ENCODE measurements at regions not wholly inside any gene's neighbourhood (a gene's known extent, or its start where the extent isn't known, plus 50 kb on each side); places are given as distances from the start of the nearest gene placed in this dataset.

- no peak overlapping the region for H2BK120ac ChIP-seq (ENCODE audit: insufficient read depth, low read length, poor library complexity)
- H2AK5ac ChIP-seq (ENCODE audit: low read length) = no peak overlapping the region
- no peaks in the 10 kb centered on the region for H3K36me3 ChIP-seq (ENCODE audit: control insufficient read depth in 1 of 2, insufficient read depth in 2 of 2, low read length in 2 of 2)
- H3K27ac ChIP-seq (ENCODE audit: low read depth, low read length) = no peak overlapping the region
- H4K8ac ChIP-seq (ENCODE audit: low read depth, low read length) = no peak overlapping the region
- no peaks in the 10 kb centered on the region for H3K79me2 ChIP-seq (ENCODE audit: control insufficient read depth, insufficient read depth, low read length, poor library complexity)
- H4K91ac ChIP-seq (ENCODE audit: low read depth, low read length) = no peak overlapping the region
- no peak overlapping the region for H3K4me3 ChIP-seq (ENCODE audit: low read depth, low read length)
- H3K4me2 ChIP-seq (ENCODE audit: low read length) = no peak overlapping the region
- H3K14ac ChIP-seq (ENCODE audit: low read length) = no peak overlapping the region
- WGBS (ENCODE audit: extremely low coverage, insufficient coverage, insufficient read length) = no CpG with 5 or more reads among the region's 3 CpGs
- H3K79me1 ChIP-seq (ENCODE audit: low read length) = no peaks in the 10 kb centered on the region
- no peak overlapping the region for H2BK12ac ChIP-seq (ENCODE audit: low read length)
- no peak overlapping the region for H2BK5ac ChIP-seq (ENCODE audit: low read depth, low read length, poor library complexity)
- H2AFZ ChIP-seq (ENCODE audit: insufficient read depth, low read length, poor library complexity) = no peak overlapping the region
- no peaks in the 10 kb centered on the region for H3K4me1 ChIP-seq (ENCODE audit: control insufficient read depth in 1 of 2, insufficient read depth in 2 of 2, low read length in 2 of 2)
- H3K27me3 ChIP-seq (ENCODE audit: insufficient read depth, low read length) = no peaks in the 10 kb centered on the region
- no peak overlapping the region for H3K4ac ChIP-seq (ENCODE audit: low read depth, low read length)
- no peak overlapping the region for H4K12ac ChIP-seq (ENCODE audit: low read depth, low read length)
- no peak for DNase-seq
- no peak overlapping the region for H3K23ac ChIP-seq (ENCODE audit: low read length)
- H3K18ac ChIP-seq (ENCODE audit: low read length) = no peak overlapping the region
- H3K9ac ChIP-seq (ENCODE audit: low read length) = no peak overlapping the region
- no peaks in the 10 kb centered on the region for H3K9me3 ChIP-seq (ENCODE audit: insufficient read depth, low read depth, low read length)
These were observed 206.4 kb upstream of the SLC39A10 start for GRCh38 chr2:195450552-195451113.

GRCh38 chr2:195447323-195447975 lies 209.6 kb upstream of the SLC39A10 start:
- H3K9me3 ChIP-seq (ENCODE audit: insufficient read depth, low read depth, low read length) = no peaks in the 10 kb centered on the region
- H3K4me3 ChIP-seq (ENCODE audit: low read depth, low read length) = no peak overlapping the region
- no peak overlapping the region for H3K23ac ChIP-seq (ENCODE audit: low read length)
- H3K14ac ChIP-seq (ENCODE audit: low read length) = no peak overlapping the region
- H3K4me1 ChIP-seq (ENCODE audit: control insufficient read depth in 1 of 2, insufficient read depth in 2 of 2, low read length in 2 of 2) = no peaks in the 10 kb centered on the region
- H4K8ac ChIP-seq (ENCODE audit: low read depth, low read length) = no peak overlapping the region
- DNase-seq = no peak
- no peak overlapping the region for H3K4ac ChIP-seq (ENCODE audit: low read depth, low read length)
- H2BK120ac ChIP-seq (ENCODE audit: insufficient read depth, low read length, poor library complexity) = no peak overlapping the region
- H2BK12ac ChIP-seq (ENCODE audit: low read length) = no peak overlapping the region
- H4K12ac ChIP-seq (ENCODE audit: low read depth, low read length) = no peak overlapping the region
- WGBS (ENCODE audit: extremely low coverage, insufficient coverage, insufficient read length) = no CpG with 5 or more reads among the region's 5 CpGs
- no peaks in the 10 kb centered on the region for H3K79me1 ChIP-seq (ENCODE audit: low read length)
- H2BK5ac ChIP-seq (ENCODE audit: low read depth, low read length, poor library complexity) = no peak overlapping the region
- no peak overlapping the region for H3K27ac ChIP-seq (ENCODE audit: low read depth, low read length)
- H4K91ac ChIP-seq (ENCODE audit: low read depth, low read length) = no peak overlapping the region
- no peaks in the 10 kb centered on the region for H3K79me2 ChIP-seq (ENCODE audit: control insufficient read depth, insufficient read depth, low read length, poor library complexity)
- H3K9ac ChIP-seq (ENCODE audit: low read length) = no peak overlapping the region
- no peak overlapping the region for H3K4me2 ChIP-seq (ENCODE audit: low read length)
- H3K36me3 ChIP-seq (ENCODE audit: control insufficient read depth in 1 of 2, insufficient read depth in 2 of 2, low read length in 2 of 2) = no peaks in the 10 kb centered on the region
- H3K18ac ChIP-seq (ENCODE audit: low read length) = no peak overlapping the region
- H3K27me3 ChIP-seq (ENCODE audit: insufficient read depth, low read length) = no peaks in the 10 kb centered on the region
- H2AFZ ChIP-seq (ENCODE audit: insufficient read depth, low read length, poor library complexity) = no peak overlapping the region
- no peak overlapping the region for H2AK5ac ChIP-seq (ENCODE audit: low read length)

GRCh38 chr2:195445639-195446038 lies 211.4 kb upstream of the SLC39A10 start:
- Histone ChIP-seq H4K8ac (ENCODE audit: low read depth, low read length) (no peak overlapping the region), H4K12ac (ENCODE audit: low read depth, low read length) (no peak overlapping the region), H2AK5ac (ENCODE audit: low read length) (no peak overlapping the region), H3K27ac (ENCODE audit: low read depth, low read length) (no peak overlapping the region), H3K79me2 (ENCODE audit: control insufficient read depth, insufficient read depth, low read length, poor library complexity) (no peaks in the 10 kb centered on the region), H2BK12ac (ENCODE audit: low read length) (no peak overlapping the region), H3K9ac (ENCODE audit: low read length) (no peak overlapping the region), H2AFZ (ENCODE audit: insufficient read depth, low read length, poor library complexity) (no peak overlapping the region), H3K14ac (ENCODE audit: low read length) (no peak overlapping the region), H3K79me1 (ENCODE audit: low read length) (no peaks in the 10 kb centered on the region), H3K4me3 (ENCODE audit: low read depth, low read length) (no peak overlapping the region), H3K4me2 (ENCODE audit: low read length) (no peak overlapping the region), H3K23ac (ENCODE audit: low read length) (no peak overlapping the region), H2BK5ac (ENCODE audit: low read depth, low read length, poor library complexity) (no peak overlapping the region), H3K4me1 (ENCODE audit: control insufficient read depth in 1 of 2, insufficient read depth in 2 of 2, low read length in 2 of 2) (no peaks in the 10 kb centered on the region), H3K36me3 (ENCODE audit: control insufficient read depth in 1 of 2, insufficient read depth in 2 of 2, low read length in 2 of 2) (no peaks in the 10 kb centered on the region), H3K27me3 (ENCODE audit: insufficient read depth, low read length) (no peaks in the 10 kb centered on the region), H3K18ac (ENCODE audit: low read length) (no peak overlapping the region), H3K9me3 (ENCODE audit: insufficient read depth, low read depth, low read length) (no peaks in the 10 kb centered on the region), H3K4ac (ENCODE audit: low read depth, low read length) (no peak overlapping the region), H4K91ac (ENCODE audit: low read depth, low read length) (no peak overlapping the region), H2BK120ac (ENCODE audit: insufficient read depth, low read length, poor library complexity) (no peak overlapping the region)
- no CpG with 5 or more reads among the region's 1 CpG for WGBS (ENCODE audit: extremely low coverage, insufficient coverage, insufficient read length)
- no peak for DNase-seq

- Histone ChIP-seq H3K4me1 (ENCODE audit: control insufficient read depth in 1 of 2, insufficient read depth in 2 of 2, low read length in 2 of 2) (no peaks in the 10 kb centered on the region), H4K91ac (ENCODE audit: low read depth, low read length) (no peak overlapping the region), H3K4me2 (ENCODE audit: low read length) (no peak overlapping the region), H3K9me3 (ENCODE audit: insufficient read depth, low read depth, low read length) (no peaks in the 10 kb centered on the region), H4K8ac (ENCODE audit: low read depth, low read length) (no peak overlapping the region), H3K18ac (ENCODE audit: low read length) (no peak overlapping the region), H3K79me2 (ENCODE audit: control insufficient read depth, insufficient read depth, low read length, poor library complexity) (no peaks in the 10 kb centered on the region), H3K4ac (ENCODE audit: low read depth, low read length) (no peak overlapping the region), H3K27me3 (ENCODE audit: insufficient read depth, low read length) (no peaks in the 10 kb centered on the region), H3K4me3 (ENCODE audit: low read depth, low read length) (no peak overlapping the region), H2AFZ (ENCODE audit: insufficient read depth, low read length, poor library complexity) (no peak overlapping the region), H2AK5ac (ENCODE audit: low read length) (no peak overlapping the region), H2BK12ac (ENCODE audit: low read length) (no peak overlapping the region), H3K23ac (ENCODE audit: low read length) (no peak overlapping the region), H3K27ac (ENCODE audit: low read depth, low read length) (no peak overlapping the region), H4K12ac (ENCODE audit: low read depth, low read length) (no peak overlapping the region), H3K14ac (ENCODE audit: low read length) (no peak overlapping the region), H2BK120ac (ENCODE audit: insufficient read depth, low read length, poor library complexity) (no peak overlapping the region), H2BK5ac (ENCODE audit: low read depth, low read length, poor library complexity) (no peak overlapping the region), H3K79me1 (ENCODE audit: low read length) (no peaks in the 10 kb centered on the region), H3K36me3 (ENCODE audit: control insufficient read depth in 1 of 2, insufficient read depth in 2 of 2, low read length in 2 of 2) (no peaks in the 10 kb centered on the region), H3K9ac (ENCODE audit: low read length) (no peak overlapping the region)
- DNase-seq = no peak
- no CpG with 5 or more reads among the region's 2 CpGs for WGBS (ENCODE audit: extremely low coverage, insufficient coverage, insufficient read length)
These were observed 213.1 kb upstream of the SLC39A10 start for GRCh38 chr2:195443926-195444325.

Data from trophoblast cell (in vitro differentiated cells and primary cell).